ENCODE measurements at regions not wholly inside any gene's neighbourhood (a gene's known extent, or its start where the extent isn't known, plus 50 kb on each side); places are given as distances from the start of the nearest gene placed in this dataset.

DNA sequence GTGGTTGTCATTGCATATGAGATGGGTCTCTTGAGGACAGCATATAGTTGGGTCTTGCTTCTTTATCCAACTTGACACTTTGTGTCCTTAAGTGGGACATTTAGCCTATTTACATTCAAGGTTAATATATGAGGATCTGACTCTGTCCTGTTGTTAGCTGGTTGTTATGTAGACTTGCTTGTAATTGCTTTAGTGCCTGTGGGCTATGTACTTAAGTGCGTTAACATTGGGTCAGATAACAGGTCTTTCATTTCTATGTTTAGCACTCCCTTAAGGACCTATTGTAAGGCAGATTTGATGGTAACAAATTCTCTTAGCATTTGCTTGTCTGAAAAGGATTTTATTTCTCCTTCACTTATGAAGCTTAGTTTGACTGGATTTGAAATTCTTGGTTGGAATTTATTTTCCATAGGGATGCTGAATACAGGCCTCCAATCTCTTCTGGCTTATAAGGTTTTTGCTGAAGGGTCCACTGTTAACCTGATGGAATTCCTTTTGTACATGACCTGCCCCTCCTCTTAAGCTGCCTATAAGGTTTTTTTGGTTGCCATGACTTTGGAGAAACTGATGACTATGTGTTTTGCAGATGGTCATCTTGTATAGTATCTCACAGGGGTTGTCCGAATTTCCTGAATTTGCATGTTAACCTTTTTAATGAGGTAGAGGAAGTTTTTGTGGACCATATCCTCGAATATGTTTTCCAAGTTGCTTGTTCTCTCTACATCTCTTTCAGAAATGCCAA is 162.0 kb downstream of the NKX6-1 start:
- intact Hi-C loops (cut with DNase I), result no loop called here
- Histone ChIP-seq H3K9me3 (no peaks in the 10 kb centered on the region), H3K36me3 (no peaks in the 10 kb centered on the region), H3K4me1 (no peaks in the 10 kb centered on the region), H3K27me3 (no peaks in the 10 kb centered on the region), H3K4me3 (no peak overlapping the region), H3K27ac (no peak overlapping the region)
- no peak for DNase-seq (ENCODE audit: extremely low spot score in 2 of 2)
- TF ChIP-seq POLR2A (IDR thresholded peaks at IDR 0.05) (no peak), POLR2AphosphoS5 (IDR thresholded peaks at IDR 0.05; ENCODE audit: insufficient read depth in 1 of 2, low read depth in 1 of 2) (no peak)
- TF ChIP-seq, protein P1, sequence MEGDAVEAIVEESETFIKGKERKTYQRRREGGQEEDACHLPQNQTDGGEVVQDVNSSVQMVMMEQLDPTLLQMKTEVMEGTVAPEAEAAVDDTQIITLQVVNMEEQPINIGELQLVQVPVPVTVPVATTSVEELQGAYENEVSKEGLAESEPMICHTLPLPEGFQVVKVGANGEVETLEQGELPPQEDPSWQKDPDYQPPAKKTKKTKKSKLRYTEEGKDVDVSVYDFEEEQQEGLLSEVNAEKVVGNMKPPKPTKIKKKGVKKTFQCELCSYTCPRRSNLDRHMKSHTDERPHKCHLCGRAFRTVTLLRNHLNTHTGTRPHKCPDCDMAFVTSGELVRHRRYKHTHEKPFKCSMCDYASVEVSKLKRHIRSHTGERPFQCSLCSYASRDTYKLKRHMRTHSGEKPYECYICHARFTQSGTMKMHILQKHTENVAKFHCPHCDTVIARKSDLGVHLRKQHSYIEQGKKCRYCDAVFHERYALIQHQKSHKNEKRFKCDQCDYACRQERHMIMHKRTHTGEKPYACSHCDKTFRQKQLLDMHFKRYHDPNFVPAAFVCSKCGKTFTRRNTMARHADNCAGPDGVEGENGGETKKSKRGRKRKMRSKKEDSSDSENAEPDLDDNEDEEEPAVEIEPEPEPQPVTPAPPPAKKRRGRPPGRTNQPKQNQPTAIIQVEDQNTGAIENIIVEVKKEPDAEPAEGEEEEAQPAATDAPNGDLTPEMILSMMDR (IDR thresholded peaks at IDR 0.05), result no peak

DNA sequence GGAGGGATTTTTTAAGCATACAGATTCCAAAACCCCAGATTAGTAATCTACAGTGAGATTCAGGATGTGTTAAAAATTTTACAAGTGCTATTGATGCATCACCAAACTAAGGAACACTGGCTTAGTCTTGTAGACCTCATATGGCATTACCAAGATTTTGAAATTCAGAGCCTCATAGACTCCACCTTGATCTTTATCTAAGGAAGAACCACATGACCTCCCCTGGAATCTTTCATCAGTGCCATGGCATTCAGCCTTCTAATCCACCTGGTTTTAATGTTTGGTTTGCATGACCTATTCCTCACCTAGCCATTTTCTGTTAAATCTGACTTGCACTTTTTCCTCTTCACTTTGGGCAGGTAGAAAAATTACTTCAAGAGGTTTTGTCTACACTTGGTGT is 171.6 kb downstream of the NKX6-1 start:
- Histone ChIP-seq H3K27ac (no peak overlapping the region), H3K27me3 (no peaks in the 10 kb centered on the region), H3K4me1 (no peaks in the 10 kb centered on the region), H3K9me3 (no peaks in the 10 kb centered on the region), H3K4me3 (no peak overlapping the region), H3K36me3 (no peaks in the 10 kb centered on the region)
- intact Hi-C loops (cut with DNase I), result no loop called here
- DNase-seq (ENCODE audit: extremely low spot score in 2 of 2), result no peak
- TF ChIP-seq, protein P1 (IDR thresholded peaks at IDR 0.05), result no peak
- TF ChIP-seq POLR2A (IDR thresholded peaks at IDR 0.05), result no peak

GRCh38 chr4:84325625-84326024 is 173.5 kb downstream of the NKX6-1 start:
- H3K36me3 ChIP-seq, result no peaks in the 10 kb centered on the region
- intact Hi-C loops (cut with DNase I), result no loop called here
- no peaks in the 10 kb centered on the region for H3K9me3 ChIP-seq
- TF ChIP-seq POLR2A (IDR thresholded peaks at IDR 0.05) (no peak), POLR2AphosphoS5 (IDR thresholded peaks at IDR 0.05; ENCODE audit: insufficient read depth in 1 of 2, low read depth in 1 of 2) (no peak)
- H3K27me3 ChIP-seq, result no peaks in the 10 kb centered on the region
- no peak overlapping the region for H3K4me3 ChIP-seq
- H3K4me1 ChIP-seq, result no peaks in the 10 kb centered on the region
- H3K27ac ChIP-seq, result no peak overlapping the region
- no peak for DNase-seq (ENCODE audit: extremely low spot score in 2 of 2)

DNA sequence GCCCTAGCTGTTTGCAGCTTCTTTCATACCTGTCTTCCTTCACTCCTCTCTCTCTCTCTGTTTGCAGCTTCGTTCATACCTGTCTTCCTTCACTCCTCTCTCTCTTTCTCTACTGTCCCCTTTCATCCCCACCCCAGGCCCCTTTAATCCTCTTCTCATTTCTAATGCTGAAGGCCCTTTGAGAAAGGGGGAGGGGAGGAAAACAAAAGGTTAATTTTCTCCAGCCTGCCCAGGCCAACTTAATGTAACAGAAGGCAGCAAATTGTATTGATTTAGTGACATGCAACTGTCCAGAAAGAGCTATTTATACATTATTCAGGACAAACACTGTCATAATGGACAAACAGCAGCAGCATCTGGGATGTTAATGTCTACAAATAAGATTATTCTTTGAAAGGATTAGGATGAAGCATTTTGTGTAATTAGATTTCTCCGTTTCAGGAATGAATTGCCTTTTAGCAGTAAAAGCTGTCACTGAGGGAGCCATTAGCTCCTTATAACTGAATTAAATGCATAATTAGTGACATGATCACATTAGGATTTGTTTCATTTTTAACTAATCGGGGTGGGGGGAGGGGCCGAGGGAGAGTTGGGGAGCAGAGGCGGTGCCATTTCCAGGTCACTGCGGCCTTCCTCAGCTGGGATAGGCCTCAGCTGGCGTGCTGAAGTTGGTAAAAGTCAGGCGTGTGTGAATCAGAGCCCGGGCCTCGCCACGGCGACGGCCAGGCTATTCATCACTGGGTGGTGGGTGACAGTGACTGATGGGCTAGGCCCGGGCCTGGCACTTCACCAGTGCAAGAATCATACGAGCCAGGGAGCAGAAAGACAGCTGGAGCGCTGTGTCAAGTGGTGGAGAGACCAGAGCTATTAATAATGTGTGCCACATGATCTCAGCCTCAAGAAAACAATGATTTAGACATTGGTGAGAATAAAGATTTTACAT is 174.5 kb downstream of the NKX6-1 start:
- H3K36me3 ChIP-seq, result no peaks in the 10 kb centered on the region
- TF ChIP-seq POLR2AphosphoS5 (IDR thresholded peaks at IDR 0.05; ENCODE audit: insufficient read depth in 1 of 2, low read depth in 1 of 2) (no peak), POLR2A (IDR thresholded peaks at IDR 0.05) (no peak)
- TF ChIP-seq, protein P1 (IDR thresholded peaks at IDR 0.05), result no peak
- H3K27ac ChIP-seq, result no peak overlapping the region
- intact Hi-C loops (cut with DNase I), result no loop called here
- H3K4me1 ChIP-seq, result no peaks in the 10 kb centered on the region
- no peaks in the 10 kb centered on the region for H3K9me3 ChIP-seq
- DNase-seq (ENCODE audit: extremely low spot score in 2 of 2), result no peak
- H3K4me3 ChIP-seq, result no peak overlapping the region
- no peaks in the 10 kb centered on the region for H3K27me3 ChIP-seq

- Histone ChIP-seq H3K36me3 (no peaks in the 10 kb centered on the region), H3K4me3 (no peak overlapping the region), H3K27me3 (no peaks in the 10 kb centered on the region), H3K27ac (no peak overlapping the region), H3K9me3 (no peaks in the 10 kb centered on the region), H3K4me1 (no peaks in the 10 kb centered on the region)
- TF ChIP-seq POLR2AphosphoS5 (IDR thresholded peaks at IDR 0.05; ENCODE audit: insufficient read depth in 1 of 2, low read depth in 1 of 2) (no peak), POLR2A (IDR thresholded peaks at IDR 0.05) (no peak)
- TF ChIP-seq, protein P1 (IDR thresholded peaks at IDR 0.05), result no peak
- intact Hi-C loops (cut with DNase I), result no loop called here
- no peak for DNase-seq (ENCODE audit: extremely low spot score in 2 of 2)
Observed at GRCh38 chr4:84319124-84319523, 180.0 kb downstream of the NKX6-1 start.

Measured in vagina (tissue), 2 donors.